GM21381 (cell line): ENCODE measurements at regions not wholly inside any gene's neighbourhood (a gene's known extent, or its start where the extent isn't known, plus 50 kb on each side); places are given as distances from the start of the nearest gene placed in this dataset.
"Not testable (repeated sequence)": the region's sequence is repeated elsewhere in the genome, so short reads cannot be mapped to it uniquely, and the experiment has no call there.

Experiments used
- ATAC-seq: cut with Tn5 transposase; IDR thresholded peaks from one replicate; pipeline ENCODE4 v1.9.1; 2021; ENCODE audit warnings: mild to moderate bottlenecking, moderate library complexity; ENCODE audit not compliant: unreplicated experiment

DNA sequence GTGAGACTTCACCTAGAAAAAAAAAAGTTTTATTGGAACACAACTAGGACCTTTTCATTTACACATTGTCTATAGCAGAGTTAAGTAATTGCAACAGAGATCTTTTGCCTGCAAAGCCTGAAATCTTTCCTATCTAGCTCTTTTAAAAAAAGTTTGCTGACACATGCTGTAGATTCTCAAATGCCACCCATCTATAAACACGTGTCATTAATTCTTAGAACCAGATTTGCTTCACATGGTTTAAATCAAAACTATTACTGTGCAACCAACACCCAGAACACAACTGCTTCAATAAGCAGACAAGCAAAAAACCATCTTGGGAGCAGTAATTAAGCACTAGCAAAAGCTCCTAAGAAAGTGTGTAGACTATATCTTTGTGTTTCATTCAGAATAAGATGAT lies 55.0 kb downstream of the OXSM start:
- ATAC-seq, result no peak

DNA sequence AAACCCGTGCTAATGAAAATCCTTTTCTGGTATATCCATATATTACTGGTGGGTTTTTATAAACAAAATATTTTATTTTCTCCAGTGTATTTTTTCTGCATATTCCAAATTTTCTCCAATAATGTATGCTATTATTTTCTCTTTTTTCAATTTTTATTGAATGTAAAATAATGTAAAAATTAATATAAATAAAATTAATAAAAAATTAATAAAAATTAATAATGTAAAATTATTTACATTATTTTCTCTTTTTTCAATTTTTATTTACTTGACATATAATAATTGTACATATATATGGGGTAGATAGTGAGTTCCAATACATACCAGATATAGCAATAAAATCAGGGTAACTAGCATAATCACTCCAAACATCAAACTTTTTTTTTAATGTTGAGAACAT lies 56.4 kb downstream of the OXSM start:
- no peak for ATAC-seq

DNA sequence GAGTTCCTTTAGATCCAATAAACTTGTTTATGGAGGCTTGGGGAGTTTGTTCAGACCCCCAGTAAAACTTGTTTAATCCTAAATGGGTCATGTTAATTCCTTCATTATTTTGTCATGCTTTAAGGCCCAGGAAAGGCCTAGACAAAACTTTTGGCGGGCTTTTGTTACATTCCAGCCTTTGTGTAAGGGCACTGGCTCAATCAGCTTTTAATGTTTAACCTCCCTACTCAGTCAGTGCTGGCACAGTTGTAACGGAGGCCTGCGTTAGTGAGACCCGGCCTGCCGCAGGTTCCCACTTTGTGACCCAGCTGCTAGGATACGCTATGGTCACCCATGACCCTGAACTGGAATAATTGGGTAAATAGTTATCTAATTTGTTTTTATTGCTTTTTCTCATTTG lies 59.2 kb downstream of the OXSM start:
- no peak for ATAC-seq

DNA sequence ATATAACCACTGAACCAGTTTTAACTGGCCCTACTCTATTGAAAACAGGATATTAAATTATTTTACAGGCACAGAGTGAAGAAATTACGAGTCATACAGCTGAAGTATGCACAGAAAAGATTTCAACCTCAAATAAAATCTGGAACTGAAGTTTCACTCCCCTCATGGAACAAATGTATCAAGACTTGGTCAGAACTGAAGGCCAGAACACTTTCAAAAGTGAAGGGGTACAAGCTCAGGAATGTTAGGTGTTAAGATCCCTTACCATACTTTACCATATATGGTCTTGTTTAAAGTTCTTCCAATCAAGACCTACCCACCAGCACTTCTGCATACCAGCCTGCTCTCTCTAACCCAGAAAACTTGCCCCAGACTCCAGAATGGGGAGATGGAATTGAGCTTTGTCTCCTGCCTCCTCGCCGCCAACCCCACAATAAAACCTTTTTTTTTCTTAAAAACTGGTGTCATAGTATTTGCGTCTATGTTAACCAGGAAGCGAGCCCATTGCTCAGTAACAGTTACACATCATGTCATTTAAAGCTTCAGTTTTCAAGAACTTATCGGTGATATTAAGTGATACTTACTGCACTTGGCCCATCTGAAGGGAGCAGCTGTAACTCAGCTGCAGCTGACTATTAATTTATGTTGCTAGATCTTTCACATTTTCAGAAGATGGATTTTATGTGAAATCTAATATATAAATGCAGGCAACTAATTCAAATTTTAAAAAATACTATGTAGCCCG lies 59.9 kb downstream of the OXSM start:
- ATAC-seq, result no peak

DNA sequence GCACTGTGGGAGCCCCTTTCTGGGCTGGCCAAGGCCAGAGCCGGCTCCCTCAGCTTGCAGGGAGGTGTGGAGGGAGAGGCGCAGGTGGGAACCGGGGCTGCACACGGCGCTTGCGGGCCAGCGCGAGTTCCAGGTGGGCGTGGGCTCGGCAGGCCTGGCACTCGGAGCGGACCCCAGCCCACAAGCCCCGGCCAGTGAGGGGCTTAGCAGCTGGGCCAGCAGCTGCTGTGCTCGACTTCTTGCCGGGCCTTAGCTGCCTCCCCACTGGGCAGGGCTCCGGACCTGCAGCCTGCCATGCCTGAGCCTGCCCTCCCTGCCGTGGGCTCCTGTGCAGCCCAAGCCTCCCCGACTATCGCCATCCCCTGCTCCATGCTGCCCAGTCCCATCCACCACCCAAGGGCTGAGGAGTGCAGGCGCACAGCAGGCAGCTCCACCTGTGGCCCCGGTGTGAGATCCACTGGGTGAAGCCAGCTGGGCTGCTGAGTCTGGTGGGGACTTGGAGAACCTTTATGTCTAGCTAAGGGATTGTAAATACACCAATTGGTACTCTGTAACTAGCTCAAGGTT lies 61.9 kb downstream of the OXSM start:
- ATAC-seq, result not testable (repeated sequence)

DNA sequence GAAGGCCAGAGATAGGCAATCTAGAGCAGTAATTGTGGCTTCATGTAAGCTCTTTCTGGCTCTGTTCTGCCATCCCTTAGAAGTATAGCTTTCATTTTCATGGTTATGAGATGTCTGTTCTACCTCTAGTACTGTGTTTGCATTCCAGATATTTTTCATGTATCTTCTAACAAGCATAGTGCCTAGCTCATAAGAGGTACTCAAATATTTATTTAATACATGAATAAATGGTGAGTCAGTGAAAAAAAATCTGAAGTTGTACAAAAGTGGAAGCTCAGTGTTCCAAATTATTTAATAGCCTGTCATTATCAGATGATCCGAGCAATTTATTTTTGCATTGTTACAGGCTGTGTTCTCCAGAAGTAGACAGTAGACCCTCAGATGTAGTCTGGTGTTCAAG lies 64.3 kb downstream of the OXSM start:
- ATAC-seq, result no peak

DNA sequence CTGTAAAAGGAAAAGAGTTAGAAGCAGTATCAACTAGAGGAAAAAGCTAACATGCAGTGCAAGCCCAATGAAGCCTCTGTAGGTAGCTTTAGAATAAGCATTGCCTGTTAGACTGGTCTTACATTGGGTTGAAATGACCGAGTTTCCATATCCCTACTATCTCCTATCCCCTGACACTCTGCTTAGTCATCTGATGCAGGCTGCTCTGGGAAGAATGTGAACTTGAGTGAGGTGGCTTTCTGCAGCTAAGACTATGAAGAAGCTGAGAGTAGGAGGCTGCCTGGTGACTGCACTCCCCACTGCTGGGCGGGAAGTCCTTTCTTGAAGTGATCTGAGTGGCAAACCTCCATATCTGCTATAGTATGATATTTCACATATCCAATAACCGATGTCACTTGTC lies 64.7 kb downstream of the OXSM start:
- ATAC-seq, result no peak

DNA sequence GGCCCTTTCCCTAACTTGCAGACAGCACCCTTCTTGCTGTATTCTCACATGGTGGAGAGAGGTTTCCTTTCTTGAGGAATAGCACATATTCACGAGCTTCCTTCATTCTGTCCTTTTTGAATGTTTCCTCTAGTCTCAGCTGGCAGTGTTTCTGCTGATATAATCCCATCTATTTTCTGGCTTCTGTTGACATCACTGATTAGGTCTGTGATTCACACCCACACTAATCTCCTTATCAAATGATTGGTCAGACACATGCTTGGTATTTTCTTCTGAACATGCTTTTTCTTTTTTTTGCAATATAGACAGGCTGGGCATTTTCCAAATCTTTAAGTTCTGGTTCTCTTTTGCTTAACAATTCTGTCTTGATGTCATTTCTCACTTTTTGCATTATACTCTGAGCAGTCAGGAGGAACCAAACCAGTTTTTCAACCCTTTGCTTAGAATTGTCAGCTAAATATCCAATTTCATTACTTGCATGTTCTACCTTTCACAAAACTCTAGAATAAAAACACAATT lies 65.4 kb downstream of the OXSM start:
- no peak for ATAC-seq

DNA sequence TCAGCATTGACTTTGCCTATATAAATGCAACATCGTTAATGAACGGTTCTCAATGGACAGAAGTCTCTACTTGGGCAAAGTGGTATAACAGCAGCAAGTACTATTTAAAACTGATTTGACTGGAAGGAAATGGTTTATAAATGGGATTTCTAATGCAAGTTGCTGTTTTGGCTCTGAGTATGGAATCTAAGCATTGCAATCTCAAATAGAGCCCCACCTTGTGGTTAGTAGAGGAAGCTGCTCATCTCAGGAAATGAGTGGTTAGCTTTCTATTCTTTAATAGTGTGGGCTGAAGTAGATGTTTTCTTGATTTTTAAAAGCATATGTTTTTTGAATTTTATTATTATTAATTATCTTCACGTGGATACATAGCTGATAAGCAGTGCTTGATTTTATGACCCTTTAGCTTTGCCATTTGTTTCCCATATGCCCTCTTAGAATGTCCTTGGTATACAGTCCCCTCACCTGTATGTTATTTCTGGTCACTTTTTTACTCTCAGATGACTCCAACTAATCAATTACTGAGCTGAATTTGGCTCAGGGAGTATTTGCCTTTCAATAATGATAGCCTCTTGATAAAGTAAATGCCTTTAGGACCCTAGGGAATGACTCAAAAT lies 67.1 kb downstream of the OXSM start:
- ATAC-seq, result peak; percentile 89

DNA sequence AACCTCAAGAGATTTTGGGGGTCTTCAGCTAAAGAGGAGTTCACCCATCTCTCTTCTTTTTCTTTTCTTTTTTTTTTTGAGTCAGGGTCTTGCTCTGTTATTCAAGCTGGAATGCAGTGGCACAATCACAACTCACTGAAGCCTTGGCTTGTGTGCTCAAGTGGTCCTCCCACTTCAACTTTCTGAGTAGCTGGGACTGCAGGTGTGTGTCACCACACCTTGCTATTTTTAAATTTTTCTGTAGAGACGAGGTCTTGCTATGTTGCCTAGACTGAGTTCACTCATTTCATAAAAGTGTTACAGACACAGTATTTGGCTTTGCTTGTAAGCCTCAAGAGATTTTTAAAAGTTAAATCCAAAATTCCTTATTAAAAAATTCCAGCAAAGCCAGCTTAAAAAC lies 71.7 kb downstream of the OXSM start:
- ATAC-seq, result no peak

DNA sequence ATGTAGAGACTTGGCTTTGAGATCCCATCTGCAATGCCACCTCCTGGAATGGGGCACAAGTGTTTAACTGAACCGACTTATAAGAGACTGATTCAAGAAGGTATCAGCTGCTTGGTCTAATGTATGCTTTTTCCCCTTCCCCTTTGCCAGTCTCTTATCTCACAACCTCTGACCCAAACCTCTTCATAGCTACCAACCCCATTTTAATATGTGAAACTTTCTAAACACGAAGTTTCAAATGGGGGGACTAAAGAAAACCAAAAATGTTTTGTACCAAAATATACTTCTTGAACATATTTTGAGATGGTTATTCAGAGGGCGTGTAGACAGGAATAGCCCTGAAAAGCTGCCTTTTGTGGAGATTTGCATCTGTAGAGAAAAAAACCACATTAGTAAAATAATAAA lies 73.1 kb downstream of the OXSM start:
- ATAC-seq, result peak; percentile 58

DNA sequence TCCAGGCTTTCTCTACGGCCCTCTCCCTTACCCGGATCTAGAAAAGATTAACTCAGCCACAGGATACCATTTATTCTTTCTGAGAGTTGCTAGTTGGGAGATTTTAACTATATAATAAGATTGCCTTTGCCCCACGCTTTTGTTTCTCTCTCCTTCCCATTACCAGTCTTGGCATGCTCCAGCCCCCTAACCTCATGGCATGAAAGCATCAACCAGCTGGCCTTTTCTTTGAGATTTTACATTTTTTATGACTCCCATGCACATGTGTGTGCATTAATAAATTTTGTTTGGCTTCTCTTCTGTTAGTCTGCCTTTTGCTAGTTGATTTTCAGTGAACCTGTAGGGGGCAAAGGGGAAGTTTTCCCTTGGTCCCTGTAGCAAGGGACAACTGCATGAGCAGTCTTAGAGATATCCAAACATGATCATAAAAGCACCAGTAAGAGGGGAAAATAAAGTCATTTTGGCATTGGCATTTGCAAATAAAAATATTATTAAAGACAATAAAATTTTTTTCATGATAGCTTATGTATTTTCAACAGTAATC lies 73.6 kb downstream of the OXSM start:
- ATAC-seq, result peak; percentile 18

DNA sequence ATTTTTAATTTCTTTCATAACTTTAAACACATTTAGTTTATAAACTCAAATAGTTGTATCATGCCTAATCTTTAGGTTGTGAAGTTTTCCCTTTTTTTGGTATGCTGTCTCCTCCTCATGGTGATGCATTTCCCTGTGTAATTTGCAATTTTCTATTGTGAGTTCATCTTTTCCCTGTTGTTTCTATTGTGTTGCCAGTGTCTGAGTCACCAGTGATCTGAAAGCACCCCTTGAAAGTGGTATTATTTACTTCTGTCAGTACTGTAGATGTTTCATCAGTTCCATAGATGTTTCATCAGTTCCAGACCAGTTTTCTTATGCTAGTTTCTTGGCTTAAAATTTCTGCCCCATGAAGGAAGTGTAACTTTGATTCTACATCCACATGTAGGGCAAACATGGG lies 80.6 kb downstream of the OXSM start:
- ATAC-seq, result no peak

DNA sequence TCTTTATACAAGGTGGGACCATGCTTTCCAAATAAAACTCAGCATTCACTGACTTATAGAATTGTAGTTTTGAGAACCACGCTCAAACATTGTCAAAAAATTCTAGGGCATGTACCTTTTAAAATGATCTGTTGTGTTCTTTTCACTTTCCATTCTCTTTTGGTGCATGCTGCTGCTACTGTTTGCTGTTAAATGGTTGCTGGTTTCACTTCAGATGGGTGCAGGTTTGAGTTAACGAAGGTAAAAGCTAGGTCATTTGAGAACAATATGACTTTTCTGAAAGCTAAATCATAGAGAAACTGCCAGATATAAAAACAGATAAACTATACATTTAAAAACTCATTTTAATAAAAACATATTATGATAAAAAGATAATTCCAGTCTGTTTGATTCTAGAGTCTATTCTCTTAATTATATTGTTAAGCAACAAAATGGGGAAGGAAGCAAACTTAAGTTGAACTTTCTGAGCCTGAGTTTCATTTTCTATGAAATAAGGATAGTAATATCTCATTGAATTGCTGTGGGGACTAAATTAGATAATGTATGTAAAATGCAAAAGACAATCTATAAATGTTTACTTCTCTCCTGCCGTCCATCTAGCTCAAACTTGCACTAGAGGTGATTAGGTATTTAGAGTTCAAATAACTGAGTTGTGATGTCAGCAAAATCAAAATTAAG lies 82.4 kb downstream of the OXSM start:
- ATAC-seq, result peak; percentile 86

DNA sequence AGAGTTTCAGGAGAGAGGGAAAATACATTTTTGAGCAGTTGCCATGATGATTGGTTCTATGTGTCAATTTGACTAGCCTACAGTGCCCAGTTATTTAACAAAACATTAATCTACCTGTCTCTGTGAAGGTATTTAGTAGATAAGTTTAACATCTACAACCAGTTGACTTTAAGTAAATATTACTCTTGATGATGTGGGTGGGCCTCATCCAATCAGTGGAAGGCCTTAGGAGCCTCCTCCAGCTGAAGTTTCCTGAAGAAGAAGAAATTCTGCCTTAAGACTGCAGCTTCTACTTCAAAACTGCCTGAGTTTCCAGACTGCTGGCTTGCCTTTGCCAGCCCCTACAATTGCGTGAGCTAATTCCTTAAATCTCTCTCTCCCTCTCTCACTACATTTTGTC lies 93.6 kb downstream of the OXSM start:
- no peak for ATAC-seq

DNA sequence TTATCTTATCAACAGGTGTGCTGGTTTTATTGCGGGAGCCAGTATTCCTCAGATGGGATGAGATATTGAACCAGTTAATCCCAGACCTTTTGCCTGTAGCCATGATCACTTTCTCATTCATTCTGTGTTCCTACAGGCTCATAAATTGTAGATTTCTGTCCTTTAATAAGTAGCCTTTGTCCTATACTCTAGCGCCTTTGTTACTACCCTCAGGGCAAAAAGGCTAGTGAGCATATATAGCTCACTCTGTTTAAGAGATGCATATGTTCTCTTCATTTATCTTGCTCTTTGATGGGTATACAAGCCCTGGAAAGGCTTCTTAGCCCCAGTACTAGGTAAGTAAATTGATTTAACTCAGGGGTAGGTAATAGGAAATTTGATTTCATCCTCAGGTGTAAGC lies 95.1 kb downstream of the OXSM start:
- no peak for ATAC-seq

DNA sequence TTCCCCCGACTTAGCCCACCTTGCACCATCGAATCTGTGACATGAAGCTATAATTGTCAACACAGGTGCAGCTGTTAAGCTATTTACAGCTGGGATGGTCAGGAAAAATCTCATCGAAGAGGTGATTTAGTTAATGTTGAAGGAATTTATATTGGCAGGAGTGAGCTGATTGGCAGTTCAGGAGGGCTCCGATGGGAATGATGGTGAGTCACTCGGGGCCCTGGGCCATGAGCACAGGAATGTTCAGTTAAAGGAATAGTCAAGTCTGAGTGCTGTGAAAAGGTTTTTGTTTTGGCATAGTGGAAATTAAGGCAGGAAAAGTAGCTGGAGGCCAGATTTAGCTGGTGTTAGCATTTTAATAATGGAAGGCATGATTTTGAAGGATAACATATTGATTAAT lies 95.7 kb downstream of the OXSM start:
- no peak for ATAC-seq

DNA sequence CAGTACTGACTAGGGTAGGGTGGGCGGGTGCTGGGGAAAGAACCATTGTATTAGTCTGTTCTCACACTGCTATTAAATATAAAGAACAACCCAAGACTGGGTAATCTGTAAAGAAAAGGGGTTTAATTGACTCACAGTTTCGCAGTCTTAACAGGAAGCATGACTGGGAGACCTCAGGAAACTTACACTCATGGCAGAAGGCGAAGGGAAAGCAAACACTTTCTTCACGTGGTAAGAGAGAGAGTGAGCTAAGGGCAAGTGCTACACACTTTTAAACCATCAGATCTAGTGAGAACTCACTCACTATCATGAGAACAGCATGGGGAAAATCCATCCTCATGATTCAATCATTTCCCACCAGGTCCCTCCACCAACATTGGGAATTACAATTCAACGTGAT lies 98.0 kb downstream of the OXSM start:
- ATAC-seq, result no peak

DNA sequence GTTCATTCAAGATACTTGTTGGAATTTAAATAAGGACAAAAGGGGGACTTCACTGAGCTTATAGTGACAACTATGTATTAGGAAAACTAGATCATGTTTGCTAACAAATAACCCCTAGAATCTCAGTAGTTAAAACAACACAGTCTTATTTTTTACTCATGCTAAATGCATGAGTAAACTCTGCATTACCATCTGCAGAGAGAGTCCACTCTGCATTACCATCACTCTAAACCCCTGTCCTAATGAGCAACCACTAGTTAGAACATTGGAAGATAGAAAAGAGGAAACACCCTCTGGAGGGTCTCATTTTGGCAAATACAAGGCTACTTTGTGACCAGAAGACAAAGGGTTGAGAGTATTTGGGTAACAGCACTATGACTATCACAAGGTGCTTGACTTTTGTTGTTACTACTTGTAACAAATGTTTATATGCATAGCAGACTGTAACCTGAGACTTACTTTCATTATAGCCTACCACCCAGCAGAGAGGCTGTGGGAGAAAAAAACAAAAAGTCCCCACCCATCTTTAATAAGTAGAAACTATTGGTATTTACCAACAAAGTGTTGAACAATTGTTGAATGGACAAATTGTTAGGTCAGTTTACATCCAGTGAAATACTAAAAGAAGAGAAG lies 99.1 kb downstream of the OXSM start:
- no peak for ATAC-seq

DNA sequence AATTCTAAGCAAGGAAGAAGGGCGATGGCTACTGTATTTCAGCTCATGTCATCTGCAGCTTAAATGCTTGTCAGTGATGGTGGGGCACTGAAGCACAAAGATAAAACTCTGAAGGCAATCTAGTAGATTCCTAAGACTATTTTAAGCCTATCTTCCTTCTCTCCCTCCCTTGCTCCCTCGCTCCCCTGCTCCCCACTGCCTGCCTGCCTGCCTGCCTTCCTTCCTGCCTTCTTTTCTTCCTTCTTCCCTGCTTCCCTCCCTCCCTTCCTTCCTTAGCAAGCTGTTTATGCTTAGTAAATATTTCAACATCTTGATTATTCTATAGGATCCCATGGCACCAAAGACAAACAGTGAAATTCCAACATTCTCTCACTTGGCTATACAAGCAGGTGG lies 99.6 kb downstream of the OXSM start:
- no peak for ATAC-seq

DNA sequence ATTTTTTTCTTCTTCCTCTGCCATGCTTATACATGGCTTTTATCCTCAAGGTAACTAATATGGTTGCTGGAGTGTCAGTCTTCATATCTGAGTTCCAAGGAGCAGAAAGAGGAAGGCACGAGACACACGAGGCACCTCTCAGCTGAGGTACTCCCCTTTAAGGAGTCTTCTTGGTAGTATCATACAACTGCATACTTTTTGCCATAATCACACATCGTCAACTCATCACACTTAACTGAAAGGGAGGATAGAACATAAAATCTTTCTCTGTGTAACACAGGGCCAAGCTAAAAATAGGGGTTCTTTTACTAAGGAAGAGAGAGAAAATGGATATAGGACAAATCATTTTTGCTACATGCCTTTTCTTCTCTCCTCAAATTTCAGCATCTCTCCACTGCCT lies 104.2 kb downstream of the OXSM start:
- no peak for ATAC-seq
